Cerebellar cortex (tissue), 1 donor: ENCODE measurements at regions not wholly inside any gene's neighbourhood (a gene's known extent, or its start where the extent isn't known, plus 50 kb on each side); places are given as distances from the start of the nearest gene placed in this dataset.
"Not testable (repeated sequence)": the region's sequence is repeated elsewhere in the genome, so short reads cannot be mapped to it uniquely, and the experiment has no call there.

Experiments used
- DNase-seq: peaks from one replicate; pipeline ENCODE4 v3.0.0-alpha.2; 2015; ENCODE audit warnings: low spot score

DNA sequence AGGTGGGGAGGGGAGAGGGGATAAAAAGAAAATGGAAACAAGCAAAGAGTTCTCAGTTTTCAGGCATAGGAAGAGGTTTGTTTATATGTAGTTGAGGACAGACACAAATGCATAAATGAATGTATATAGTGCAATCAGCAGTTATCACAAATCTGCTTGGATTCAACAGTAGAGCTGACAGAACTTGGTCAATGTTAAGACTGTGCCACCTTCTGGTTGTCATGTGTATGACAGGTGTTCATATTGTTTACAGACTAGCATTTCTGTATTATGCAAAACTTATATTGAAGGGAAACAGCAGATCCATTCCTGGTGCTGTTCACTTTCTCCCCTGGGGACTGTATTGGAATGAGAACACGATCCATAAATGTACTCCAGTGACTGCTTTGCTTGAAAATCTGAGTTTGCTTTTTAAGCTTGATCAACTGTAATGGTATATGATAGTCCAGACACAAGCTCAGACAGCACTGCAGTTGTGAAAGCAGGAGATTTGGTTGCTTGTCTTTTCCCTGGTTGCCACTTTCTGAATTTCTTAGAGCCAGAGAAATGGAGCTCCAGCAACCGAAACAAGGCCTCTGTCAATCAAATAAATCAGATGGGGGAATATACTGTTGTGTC, 319.5 kb upstream of the OBI1 start:
- peak; percentile 77 for DNase-seq

DNA sequence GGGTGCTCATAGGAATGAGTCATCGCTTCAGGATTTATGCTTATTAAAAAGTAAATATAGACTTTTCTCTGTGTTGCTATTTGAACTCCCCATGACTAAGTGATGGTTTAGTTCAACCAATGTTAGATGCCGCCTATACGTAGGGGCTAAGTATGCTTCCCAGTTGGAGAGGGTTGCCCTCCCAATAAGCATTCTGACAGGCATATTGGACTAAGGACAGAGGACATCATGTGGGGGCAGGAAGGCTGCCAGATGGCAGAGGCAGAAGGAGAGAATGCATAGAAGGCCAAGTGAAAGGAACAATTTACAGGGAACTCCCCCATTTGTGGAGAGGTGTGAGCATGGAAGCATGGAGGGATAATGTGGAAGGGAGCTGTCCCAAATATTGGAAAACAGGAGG, 318.4 kb upstream of the OBI1 start:
- DNase-seq, result peak; percentile 55

DNA sequence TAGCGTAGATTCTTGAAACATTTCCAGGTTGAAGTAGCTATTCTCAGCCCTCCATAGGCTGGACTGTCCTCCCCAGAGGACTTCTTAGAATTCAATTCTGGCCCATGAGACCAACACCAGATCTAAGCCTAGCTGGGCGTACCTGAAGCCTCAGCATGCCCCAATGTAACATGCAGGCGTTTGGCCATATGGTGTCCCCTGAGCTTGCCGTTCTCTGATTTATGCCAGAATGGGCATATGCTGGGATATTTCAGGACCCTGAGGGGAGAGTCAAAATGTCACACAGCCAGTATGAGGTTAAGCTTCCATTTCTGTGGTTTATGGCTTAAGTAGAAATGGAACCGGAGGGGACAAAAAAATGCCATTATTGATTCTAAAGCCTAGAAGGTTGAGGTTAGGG, 317.7 kb upstream of the OBI1 start:
- DNase-seq, result peak; percentile 57

DNA sequence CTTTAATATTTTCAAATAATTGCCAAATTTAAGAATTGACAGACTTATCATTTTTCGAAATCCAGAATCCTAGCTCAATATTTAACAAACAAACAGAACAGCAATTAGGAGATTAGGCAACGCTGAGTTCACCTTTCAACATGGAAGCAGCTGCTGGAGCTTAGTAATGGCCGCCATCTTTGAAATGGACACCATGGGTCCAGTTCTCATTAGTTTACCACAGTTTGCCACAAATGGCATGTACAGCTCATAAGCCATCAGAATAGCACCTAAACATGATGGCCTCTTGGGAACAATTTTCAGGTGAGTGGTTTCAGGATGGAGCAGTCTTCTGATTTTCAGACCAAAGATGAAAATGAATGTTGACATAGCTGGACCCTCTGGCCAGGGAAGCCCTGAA, 313.6 kb upstream of the OBI1 start:
- DNase-seq, result no peak

DNA sequence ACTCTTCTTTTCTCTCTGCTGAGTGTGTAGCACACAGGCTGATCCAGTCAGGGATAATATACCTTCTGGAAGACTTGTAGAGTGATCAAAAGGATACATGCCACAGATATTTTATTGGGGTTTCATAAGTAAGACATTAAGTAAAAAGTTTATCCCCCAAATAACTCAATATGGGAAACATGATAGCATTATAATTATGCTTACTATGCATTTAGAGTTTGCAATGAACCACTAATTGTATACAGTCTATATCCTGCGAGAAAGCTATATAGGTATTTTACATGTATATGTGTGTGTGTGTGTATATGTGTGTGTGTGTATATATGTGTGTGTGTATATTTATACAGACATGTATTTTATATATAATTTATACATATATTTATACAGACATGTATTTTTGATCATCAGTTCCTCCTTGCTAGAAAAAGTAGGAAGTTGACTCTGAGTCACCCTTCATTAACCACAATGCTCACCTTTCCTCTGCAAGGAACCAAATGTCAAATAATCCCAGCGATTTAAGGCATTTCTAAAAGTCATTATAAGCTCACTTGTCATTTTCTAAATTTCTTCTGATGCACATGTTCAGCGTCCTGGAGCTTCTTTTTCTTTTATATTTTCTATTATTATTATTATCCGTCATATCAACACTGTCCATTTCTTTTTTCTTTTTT, 312.5 kb upstream of the OBI1 start:
- no peak for DNase-seq

DNA sequence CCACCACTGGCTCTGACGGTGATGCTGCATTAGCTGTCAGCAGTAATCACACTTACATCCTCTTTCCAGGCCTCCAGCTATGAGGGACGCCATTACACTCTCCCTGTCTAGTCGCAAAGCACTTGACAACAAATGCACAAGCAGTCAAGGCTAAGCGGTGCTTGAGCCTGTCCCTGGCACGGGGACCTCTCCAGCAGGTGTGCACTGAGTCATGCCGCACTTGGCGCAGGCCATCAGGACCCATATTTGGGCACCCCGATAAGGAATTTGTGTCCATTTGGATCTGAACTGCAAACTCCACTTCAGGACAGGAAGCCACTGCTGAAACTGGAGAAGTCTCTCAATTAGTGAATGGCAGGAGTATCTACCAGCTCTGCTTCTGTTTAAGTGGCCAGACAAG, 301.9 kb upstream of the OBI1 start:
- DNase-seq, result no peak

DNA sequence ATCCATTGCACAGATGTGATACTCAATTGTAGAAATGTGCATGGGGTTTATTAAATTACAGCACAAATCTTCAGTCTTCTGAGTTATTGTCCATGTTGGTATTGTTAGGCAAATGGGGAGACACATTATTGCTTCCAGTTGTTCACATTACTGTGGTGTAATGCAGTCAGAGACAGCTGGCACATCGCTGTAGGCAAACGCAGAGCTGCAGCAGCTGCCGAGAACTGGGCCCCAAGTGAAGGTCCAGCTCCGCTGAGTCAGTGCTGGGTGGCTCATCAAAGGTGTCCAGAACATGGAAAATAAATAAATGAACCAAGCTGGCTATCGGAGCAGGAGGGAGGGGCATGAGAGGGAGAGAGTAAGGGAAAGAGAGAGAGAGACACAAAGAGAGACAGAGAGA, 299.1 kb upstream of the OBI1 start:
- DNase-seq, result no peak

DNA sequence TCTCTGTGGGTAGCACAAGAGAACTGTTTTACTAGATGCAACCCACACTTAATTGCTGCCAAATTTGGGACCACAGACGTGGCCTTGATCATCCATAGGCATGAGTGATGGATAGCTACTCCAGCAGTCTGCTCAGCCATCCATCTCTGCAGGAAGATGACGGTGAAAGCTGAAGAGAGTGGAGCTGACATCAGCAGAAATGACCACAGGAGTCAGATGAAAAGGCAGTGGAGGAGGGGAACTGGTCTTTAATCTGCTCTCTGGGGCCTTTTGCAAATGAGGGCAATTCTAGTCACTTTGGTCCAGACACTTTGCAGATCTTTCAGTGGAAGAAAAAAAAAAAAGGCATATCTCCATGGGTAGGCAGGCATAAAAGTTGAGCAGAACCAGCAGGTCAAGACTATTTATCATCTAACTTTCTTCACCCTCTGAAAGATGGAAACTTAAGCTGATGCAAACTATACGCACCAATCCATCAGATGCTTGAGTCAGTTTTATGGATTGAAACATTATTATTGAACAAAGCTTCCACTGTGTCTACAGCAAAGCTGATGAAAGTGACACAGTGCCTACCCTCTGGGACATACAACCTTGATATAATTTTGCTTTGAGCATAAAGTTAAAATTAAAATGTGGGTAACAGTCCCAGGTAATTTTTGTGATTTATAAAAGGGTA, 281.6 kb upstream of the OBI1 start:
- no peak for DNase-seq

DNA sequence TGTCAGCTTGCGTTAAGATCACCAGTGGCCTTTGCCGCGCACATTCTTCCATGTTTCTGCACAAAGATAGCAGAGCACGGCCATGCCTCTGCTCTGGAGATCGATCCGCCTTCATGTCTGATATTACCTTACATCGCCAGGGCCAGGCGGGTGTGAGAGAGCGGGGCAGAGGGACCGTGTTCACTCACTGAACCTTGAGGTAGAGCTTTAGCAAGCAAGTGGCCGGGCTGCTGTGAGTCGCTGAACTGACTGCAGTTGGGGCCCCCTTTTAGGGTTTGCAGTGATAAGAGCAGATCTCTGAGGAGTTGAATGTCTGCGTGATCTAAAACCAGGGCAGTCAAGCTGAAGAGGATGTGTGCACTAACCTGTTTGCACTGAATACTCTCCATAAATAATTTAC, 275.4 kb upstream of the OBI1 start:
- DNase-seq, result no peak

DNA sequence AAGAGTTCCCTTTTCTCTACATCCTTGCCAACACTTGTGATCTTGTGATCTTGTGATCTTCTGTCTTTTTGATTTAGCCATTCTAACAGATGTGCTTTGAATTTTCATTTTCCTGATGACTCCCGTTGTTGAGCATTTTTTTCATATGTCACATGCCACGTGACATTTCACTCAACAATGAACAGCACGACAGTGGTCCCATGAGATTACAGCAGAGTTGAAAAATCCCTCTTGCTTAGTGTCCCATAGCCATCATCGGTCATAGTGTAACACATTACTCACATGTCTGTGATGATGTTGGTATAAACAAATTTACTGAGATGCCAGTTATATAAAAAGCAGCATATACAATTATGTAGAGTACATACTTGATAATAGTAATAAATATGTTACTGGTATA, 256.1 kb upstream of the OBI1 start:
- DNase-seq, result no peak

DNA sequence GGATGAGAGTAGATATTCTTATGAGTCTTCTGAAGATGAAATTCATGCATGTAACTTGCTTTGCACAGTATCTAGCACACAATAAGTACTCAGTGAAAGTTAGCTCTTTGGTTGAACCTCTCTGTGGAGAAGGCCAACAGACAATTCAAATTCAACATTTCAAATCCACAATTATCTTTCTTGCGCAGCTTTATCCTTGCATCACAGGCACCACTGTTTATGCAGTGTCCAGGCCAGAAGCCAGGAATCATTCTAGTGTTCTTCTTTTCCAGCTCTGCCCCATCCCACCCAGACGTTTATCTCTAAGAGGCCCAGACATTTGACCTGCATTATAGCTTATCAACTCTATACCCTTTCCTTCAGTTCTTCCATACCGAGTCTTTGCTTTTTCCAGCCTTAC, 254.7 kb upstream of the OBI1 start:
- DNase-seq, result no peak

DNA sequence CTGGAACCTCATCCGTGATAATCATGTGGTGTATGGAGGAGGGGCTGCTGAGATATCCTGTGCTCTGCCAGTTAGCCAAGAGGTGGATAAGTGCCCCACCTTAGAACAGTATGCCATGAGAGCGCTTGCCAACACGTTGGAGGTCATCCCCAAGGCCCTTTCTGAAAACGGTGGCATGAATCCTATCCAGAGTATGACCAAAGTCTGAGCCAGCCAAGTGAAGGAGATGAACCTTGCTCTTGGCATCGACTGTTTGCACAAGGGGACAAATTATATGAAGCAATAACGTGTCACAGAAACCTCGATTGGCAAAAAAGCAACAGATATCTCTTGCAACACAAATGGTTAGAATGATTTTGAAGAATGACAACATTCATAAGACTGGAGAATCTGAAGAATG, 251.2 kb upstream of the OBI1 start:
- DNase-seq, result no peak

DNA sequence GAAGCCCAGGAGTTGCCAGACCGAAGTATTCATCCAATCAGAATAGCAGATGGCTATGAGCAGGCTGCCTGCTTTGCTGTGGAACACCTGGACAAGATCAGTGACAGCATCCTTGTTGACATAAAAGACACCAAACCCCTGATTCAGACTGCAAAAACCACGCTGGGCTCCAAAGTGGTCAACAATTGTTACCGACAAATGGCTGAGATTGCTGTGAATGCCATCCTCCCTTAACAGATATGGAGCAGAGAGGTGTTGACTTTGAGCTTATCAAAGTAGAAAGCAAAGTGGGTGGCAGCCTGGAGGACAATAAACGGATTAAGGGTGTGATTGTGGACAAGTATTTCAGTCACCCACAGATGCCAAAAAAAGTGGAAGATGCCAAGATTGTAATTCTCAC, 250.3 kb upstream of the OBI1 start:
- DNase-seq, result no peak

DNA sequence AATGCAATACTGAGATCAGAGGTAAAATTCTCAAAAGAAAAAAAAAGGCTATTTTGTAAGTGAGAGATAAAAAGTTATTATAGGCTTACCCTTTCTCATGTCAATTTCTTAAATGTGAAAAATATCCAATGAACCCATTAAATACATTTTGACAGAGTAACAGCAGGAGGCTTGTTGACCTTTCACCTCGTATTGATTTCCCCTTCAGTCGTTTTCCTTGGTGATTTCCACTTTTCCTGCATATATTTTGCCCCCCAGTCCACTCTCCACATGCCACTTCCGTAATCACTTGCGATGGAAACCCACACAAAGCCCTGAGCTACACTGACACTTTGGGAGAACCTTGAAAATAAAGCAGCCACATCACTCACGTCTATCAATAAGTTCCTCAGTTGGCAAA, 248.1 kb upstream of the OBI1 start:
- no peak for DNase-seq

DNA sequence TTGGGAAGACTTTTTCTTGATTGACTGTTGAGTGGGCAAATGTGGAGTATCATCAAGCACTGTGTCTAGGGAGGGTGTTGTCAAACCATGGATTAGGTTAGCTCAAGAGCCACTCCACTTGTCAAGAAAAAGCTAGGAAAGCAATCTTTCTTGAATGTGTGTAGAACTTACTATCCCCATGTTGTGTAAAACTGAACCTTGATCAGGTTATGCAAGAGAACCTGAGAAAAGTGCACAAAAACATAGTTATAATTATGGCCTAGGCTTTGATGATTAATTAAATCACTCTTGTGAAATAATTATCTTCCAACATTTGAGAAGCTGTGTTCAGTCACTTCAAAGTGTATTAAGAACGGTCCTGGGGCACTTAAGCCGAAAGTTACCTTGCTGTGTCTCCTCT, 238.2 kb upstream of the OBI1 start:
- no peak for DNase-seq

DNA sequence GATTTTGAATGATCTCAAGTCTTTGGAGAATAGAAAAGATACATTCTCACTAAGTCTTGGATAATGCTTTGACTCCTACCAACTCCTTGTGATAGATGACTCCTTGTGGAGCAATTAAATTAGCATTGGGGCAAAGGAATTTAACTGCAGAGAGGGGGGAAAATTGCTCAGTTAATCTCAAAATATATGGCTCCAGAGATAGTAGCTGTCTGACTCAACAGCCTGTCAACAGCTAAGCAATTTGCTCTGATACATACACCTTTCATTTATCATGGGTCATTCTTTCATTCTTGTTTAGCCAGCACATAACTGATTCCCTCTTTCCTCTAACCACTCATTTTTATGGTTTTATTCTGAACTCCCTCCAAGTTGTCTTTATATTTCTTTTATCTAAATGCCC, 225.6 kb upstream of the OBI1 start:
- DNase-seq, result no peak

DNA sequence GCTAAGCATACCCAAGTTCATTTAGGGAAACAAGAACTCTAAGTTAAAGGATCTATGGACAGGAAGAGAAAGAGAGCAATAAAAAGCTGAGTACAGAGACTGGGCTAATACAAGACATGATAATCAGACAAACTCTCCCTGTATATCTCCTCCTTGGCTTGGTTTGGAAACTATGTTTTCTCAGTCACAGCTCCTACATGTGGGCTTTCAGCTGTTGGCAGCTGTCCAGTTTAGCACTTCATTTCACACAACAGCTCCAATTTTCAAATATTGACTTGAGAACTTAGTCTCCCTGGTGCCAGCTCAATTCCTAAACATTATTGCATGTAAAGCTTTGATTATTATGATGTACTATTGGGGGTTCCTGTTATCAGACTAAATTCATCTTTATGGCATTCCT, 222.8 kb upstream of the OBI1 start:
- no peak for DNase-seq

DNA sequence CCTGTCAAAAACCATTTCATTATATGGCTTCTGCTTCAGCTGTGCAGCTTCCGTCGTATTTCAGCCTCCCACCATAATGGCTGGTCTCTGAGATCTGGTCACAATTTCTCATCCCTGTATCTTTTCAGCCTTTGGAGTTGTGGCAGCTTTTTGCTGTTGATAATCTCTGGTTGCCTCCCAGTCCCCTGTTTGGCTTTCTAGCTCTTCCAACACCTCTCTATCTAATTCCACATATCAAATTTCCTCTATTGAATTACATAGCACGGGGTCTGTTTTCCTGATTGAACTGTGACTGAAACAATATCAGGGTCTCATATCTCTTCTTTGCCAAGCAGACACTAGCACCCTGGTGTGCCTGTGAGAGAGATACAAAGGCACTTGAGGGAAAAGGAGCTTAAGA, 222.1 kb upstream of the OBI1 start:
- DNase-seq, result no peak

DNA sequence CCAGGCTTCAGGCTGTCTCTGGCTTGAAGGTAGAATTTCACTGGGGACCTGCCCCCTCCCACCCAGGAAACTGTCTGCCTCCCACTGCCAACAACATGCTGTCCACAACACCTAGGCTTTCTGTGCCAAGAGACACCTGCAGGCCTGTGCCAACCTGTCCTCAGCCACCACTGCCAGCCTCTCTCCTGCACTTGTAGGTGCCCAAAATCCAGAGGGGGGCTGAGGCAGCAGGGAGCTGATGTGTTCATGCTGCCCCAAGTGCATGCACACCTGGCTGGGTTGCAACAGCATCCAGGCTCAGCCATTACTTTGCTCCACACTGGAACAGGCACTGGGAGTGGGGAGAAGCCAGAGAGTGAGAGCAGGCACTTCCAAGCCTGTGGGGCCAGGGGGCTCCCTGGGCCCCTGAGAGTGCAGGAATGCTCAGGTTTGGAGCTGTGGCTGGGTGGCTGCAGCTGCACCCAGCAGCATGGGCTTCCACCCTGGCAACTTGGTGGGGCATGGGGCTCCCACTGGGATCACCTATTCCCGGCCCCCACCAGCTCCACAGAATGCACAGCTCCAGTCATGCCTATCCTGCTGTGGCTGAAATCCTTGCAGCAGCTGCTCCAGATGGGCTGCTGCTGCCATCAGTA, 218.1 kb upstream of the OBI1 start:
- no peak for DNase-seq

DNA sequence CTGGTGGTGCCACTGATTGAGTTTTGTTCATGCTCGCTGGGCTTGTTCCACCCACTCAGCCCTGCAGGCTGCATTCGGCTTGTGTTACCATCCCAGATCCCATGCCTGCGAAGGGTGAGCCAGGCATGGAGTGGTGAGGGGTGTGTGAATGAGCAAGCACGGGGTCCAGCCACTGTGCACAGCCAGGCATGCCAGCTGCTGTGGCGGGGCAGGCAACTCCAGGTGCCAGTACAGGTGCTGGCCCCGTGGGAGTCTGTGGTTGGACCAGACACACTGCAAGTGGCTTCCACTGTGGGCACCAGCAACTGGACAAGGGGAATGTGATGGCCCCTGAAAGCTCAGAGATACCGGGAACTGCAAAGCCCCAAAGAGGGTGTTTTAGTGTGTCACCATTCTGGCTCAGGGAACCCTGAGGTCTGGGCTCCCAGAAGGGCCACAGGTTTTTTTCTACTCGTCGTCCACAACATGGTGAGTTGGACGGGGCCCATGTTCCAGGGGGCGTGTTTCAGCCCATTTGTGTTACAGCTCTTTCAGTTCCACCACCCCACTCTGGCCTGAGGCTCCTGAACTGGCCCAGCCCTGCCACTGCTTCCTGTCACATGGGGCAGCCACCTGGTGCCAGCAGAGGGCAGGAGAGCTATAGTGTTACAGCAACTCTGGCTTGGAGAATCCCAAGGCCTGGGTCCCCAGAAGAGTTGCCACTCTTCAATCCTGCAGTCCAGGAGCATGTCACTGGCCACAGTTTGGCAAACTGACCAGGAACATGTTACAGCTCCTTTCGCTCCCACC, 217.0 kb upstream of the OBI1 start:
- no peak for DNase-seq

DNA sequence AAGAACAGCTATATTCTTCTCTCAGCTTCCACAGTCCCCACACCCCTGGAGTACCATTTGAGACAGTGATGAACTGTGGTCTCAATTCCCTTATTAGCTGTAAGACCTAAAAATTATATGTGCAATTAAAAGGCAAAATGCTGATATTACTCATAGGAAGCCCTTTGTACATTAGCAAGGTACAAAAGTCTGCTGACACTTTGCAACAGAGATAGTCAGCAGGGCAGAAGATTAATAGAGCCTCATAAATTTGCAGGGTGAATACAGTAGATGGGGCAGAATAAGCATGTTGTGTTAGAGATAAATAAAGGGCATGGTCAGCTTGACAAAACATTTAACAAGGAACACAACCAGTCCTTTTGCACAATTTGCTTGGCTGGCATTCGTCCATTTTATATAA, 210.0 kb upstream of the OBI1 start:
- DNase-seq, result no peak

DNA sequence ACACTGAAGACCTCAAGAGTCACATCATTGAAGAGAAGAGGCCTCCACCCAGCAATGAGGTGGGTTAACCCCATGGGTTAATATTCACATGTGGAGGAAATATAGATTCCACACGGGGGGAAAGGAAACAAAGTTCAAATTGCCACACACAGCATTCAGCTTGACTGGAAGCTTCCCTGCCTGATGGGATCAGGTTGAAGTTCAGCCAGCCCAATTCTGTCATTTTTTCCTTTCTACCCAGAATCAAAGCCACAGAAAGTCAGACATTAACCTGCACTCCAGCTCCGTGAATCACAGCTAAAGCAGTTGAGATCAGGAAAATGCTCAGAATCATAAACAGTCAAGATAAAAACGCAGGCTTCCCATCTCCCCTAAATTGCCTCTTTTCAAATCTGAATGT, 208.7 kb upstream of the OBI1 start:
- DNase-seq, result no peak

DNA sequence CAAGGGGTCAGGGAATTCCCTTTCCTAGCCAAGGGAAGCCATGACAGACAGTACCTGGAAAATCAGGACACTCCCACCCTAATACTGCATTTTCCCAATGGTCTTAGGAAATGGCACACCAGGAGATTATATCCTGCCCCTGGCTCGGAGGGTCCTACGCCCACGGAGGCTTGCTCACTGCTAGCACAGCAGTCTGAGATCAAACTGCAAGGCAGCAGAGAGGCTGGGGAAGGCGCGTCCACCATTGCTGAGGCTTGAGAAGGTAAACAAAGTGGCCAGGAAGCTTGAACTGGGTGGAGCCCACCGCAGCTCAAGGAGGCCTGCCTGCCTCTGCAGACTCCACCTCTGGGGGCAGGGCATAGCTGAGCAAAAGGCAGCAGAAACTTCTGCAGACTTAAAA, 207.1 kb upstream of the OBI1 start:
- not testable (repeated sequence) for DNase-seq
